ENCODE measurements at regions not wholly inside any gene's neighbourhood (a gene's known extent, or its start where the extent isn't known, plus 50 kb on each side); places are given as distances from the start of the nearest gene placed in this dataset.

- Histone ChIP-seq H3K9me2 (ENCODE audit: insufficient read depth, low read length) (no peaks in the 10 kb centered on the region), H3K36me3 (ENCODE audit: insufficient read depth, low read length) (no peaks in the 10 kb centered on the region), H2AFZ (ENCODE audit: low read depth, low read length) (no peak overlapping the region), H3K4me3 (ENCODE audit: low read length) (no peak overlapping the region), H4K20me1 (ENCODE audit: insufficient read depth) (no peaks in the 10 kb centered on the region), H3F3A (ENCODE audit: insufficient read depth, low read length, poor library complexity, severe bottlenecking) (no peaks in the 10 kb centered on the region), H3K9me3 (ENCODE audit: low read length) (no peaks in the 10 kb centered on the region), H3K27me3 (ENCODE audit: insufficient read depth, low read depth, low read length) (no peaks in the 10 kb centered on the region), H3K9ac (ENCODE audit: low read length) (no peak overlapping the region), H3K4me2 (ENCODE audit: low read length) (no peak overlapping the region), H3K79me2 (replicated peaks; ENCODE audit: insufficient read depth, low read length) (no peaks in the 10 kb centered on the region), H3K27ac (ENCODE audit: low read length) (no peak overlapping the region)
- TF ChIP-seq TAF1 (IDR thresholded peaks at IDR 0.05; ENCODE audit: low read depth) = no peak
- TF ChIP-seq EP300 (conservative IDR thresholded peaks at IDR 0.05; ENCODE audit: poor library complexity, severe bottlenecking) = no peak
- TF ChIP-seq RAD21 (conservative IDR thresholded peaks at IDR 0.05) = no peak
- no peak for TF ChIP-seq MXI1 (conservative IDR thresholded peaks at IDR 0.05; ENCODE audit: poor library complexity, severe bottlenecking)
- no peak for TF ChIP-seq REST (IDR thresholded peaks at IDR 0.05; ENCODE audit: borderline replicate concordance)
Measured at GRCh38 chr1:172979828-172980227, 70.9 kb downstream of the TNFSF18 start.

- TF ChIP-seq POLR2AphosphoS5 (IDR thresholded peaks at IDR 0.05) (no peak), EP300 (conservative IDR thresholded peaks at IDR 0.05; ENCODE audit: poor library complexity, severe bottlenecking) (no peak), SMC3 (conservative IDR thresholded peaks at IDR 0.05; ENCODE audit: poor library complexity) (no peak)
- Histone ChIP-seq H3K27ac (ENCODE audit: low read length) (no peak overlapping the region), H4K20me1 (ENCODE audit: insufficient read depth) (no peaks in the 10 kb centered on the region), H2AFZ (ENCODE audit: low read depth, low read length) (no peak overlapping the region), H3K9me2 (ENCODE audit: insufficient read depth, low read length) (no peaks in the 10 kb centered on the region), H3K79me2 (replicated peaks; ENCODE audit: insufficient read depth, low read length) (no peaks in the 10 kb centered on the region), H3K27me3 (ENCODE audit: insufficient read depth, low read depth, low read length) (no peaks in the 10 kb centered on the region), H3K4me3 (ENCODE audit: low read length) (no peak overlapping the region), H3K4me2 (ENCODE audit: low read length) (no peak overlapping the region), H3K36me3 (ENCODE audit: insufficient read depth, low read length) (no peaks in the 10 kb centered on the region), H3K9me3 (ENCODE audit: low read length) (no peaks in the 10 kb centered on the region), H3F3A (ENCODE audit: insufficient read depth, low read length, poor library complexity, severe bottlenecking) (no peaks in the 10 kb centered on the region), H3K9ac (ENCODE audit: low read length) (no peak overlapping the region)
Measured at GRCh38 chr1:172980456-172980855, 70.3 kb downstream of the TNFSF18 start.

- Histone ChIP-seq H3K9me3 (ENCODE audit: low read length) (no peaks in the 10 kb centered on the region), H3K4me3 (ENCODE audit: low read length) (no peak overlapping the region), H3K79me2 (replicated peaks; ENCODE audit: insufficient read depth, low read length) (no peaks in the 10 kb centered on the region), H4K20me1 (ENCODE audit: insufficient read depth) (no peaks in the 10 kb centered on the region), H3F3A (ENCODE audit: insufficient read depth, low read length, poor library complexity, severe bottlenecking) (no peaks in the 10 kb centered on the region), H3K4me2 (ENCODE audit: low read length) (no peak overlapping the region), H3K36me3 (ENCODE audit: insufficient read depth, low read length) (no peaks in the 10 kb centered on the region), H3K27me3 (ENCODE audit: insufficient read depth, low read depth, low read length) (no peaks in the 10 kb centered on the region), H3K9ac (ENCODE audit: low read length) (no peak overlapping the region), H2AFZ (ENCODE audit: low read depth, low read length) (no peak overlapping the region), H3K9me2 (ENCODE audit: insufficient read depth, low read length) (no peaks in the 10 kb centered on the region), H3K27ac (ENCODE audit: low read length) (no peak overlapping the region)
- TF ChIP-seq EZH2 (IDR thresholded peaks at IDR 0.05; ENCODE audit: borderline replicate concordance, insufficient read depth, low read length, poor library complexity, severe bottlenecking) (no peak), CTCF (IDR thresholded peaks at IDR 0.05; ENCODE audit: poor library complexity, severe bottlenecking) (no peak), SMC3 (conservative IDR thresholded peaks at IDR 0.05; ENCODE audit: poor library complexity) (no peak), TAF1 (IDR thresholded peaks at IDR 0.05; ENCODE audit: low read depth) (no peak), POLR2AphosphoS5 (IDR thresholded peaks at IDR 0.05) (no peak), EP300 (conservative IDR thresholded peaks at IDR 0.05; ENCODE audit: poor library complexity, severe bottlenecking) (no peak), RAD21 (conservative IDR thresholded peaks at IDR 0.05) (no peak), REST (IDR thresholded peaks at IDR 0.05; ENCODE audit: borderline replicate concordance) (no peak), MXI1 (conservative IDR thresholded peaks at IDR 0.05; ENCODE audit: poor library complexity, severe bottlenecking) (no peak)
Measured at GRCh38 chr1:172980971-172981370, 69.8 kb downstream of the TNFSF18 start.

Measured in neural cell (in vitro differentiated cells).